HL-60 (cell line): ENCODE measurements at regions not wholly inside any gene's neighbourhood (a gene's known extent, or its start where the extent isn't known, plus 50 kb on each side); places are given as distances from the start of the nearest gene placed in this dataset.

Experiments used
- CTCF ChIP-seq: IDR thresholded peaks from one replicate; pipeline ENCODE4 v1.5.1; 2011; ENCODE audit warnings: low read length, control low read depth, inconsistent platforms; ENCODE audit not compliant: insufficient read depth
- POLR2AphosphoS5 ChIP-seq: IDR thresholded peaks from 2 replicates; pipeline ENCODE4 v1.6.1; 2012; ENCODE audit warnings: low read depth
- REST ChIP-seq: IDR thresholded peaks from 2 replicates; pipeline ENCODE4 v1.6.1; 2012; ENCODE audit warnings: low read depth; ENCODE audit not compliant: insufficient replicate concordance
- SPI1 ChIP-seq: IDR thresholded peaks from 2 replicates; pipeline ENCODE4 v1.6.1; 2012; ENCODE audit warnings: low read depth, mild to moderate bottlenecking, borderline replicate concordance

GRCh38 chr14:54197369-54197768, 199.4 kb upstream of the CDKN3 start:
- TF ChIP-seq REST: no peak
- TF ChIP-seq POLR2AphosphoS5: no peak
- TF ChIP-seq CTCF: no peak
- TF ChIP-seq SPI1: no peak
